Chondrocyte (in vitro differentiated cells): ENCODE measurements at regions not wholly inside any gene's neighbourhood (a gene's known extent, or its start where the extent isn't known, plus 50 kb on each side); places are given as distances from the start of the nearest gene placed in this dataset.

ENCODE experiments used
- DNase-seq: peaks from one replicate; pipeline ENCODE4 v3.0.0; 2021; ENCODE audit warnings: mixed read lengths, low spot score
- H3K27ac Mint-ChIP-seq: one replicate; pipeline ENCODE4 v1.8.0; 2021; ENCODE audit warnings: mild to moderate bottlenecking, moderate library complexity, mixed read lengths; ENCODE audit not compliant: unreplicated experiment
- H3K27me3 Mint-ChIP-seq: 2 replicates; pipeline ENCODE4 v1.8.0; 2021; ENCODE audit warnings: low read depth, mixed read lengths
- H3K36me3 Mint-ChIP-seq: 2 replicates; pipeline ENCODE4 v1.8.0; 2021; ENCODE audit warnings: low read depth, mixed read lengths
- H3K4me1 Mint-ChIP-seq: 2 replicates; pipeline ENCODE4 v1.8.0; 2021; ENCODE audit warnings: low read depth, mild to moderate bottlenecking, mixed read lengths
- H3K4me3 Mint-ChIP-seq: one replicate; pipeline ENCODE4 v1.8.0; 2021; ENCODE audit warnings: mild to moderate bottlenecking, moderate library complexity, mixed read lengths; ENCODE audit not compliant: unreplicated experiment
- H3K9me3 Mint-ChIP-seq: 2 replicates; pipeline ENCODE4 v1.8.0; 2021; ENCODE audit warnings: low read depth, mixed read lengths
- CTCF ChIP-seq: fragments of 200-600 bp; sonication (generic); IDR thresholded peaks from 2 replicates; pipeline ENCODE4 v1.5.0; 2021; ENCODE audit warnings: antibody characterized with exemption, mild to moderate bottlenecking, moderate library complexity

GRCh38 chr12:77228376-77228775, 163.0 kb upstream of the E2F7 start:
- no peak overlapping the region for H3K4me3 Mint-ChIP-seq
- H3K27me3 Mint-ChIP-seq = peaks cover 12% of the 10 kb centered on the region
- DNase-seq = no peak
- no peaks in the 10 kb centered on the region for H3K36me3 Mint-ChIP-seq
- TF ChIP-seq CTCF = no peak
- no peaks in the 10 kb centered on the region for H3K9me3 Mint-ChIP-seq
- no peak overlapping the region for H3K27ac Mint-ChIP-seq
- H3K4me1 Mint-ChIP-seq = peaks cover 5% of the 10 kb centered on the region

GRCh38 chr12:77226368-77226767, 161.0 kb upstream of the E2F7 start:
- Mint-ChIP-seq H3K4me1 (peaks cover 5% of the 10 kb centered on the region), H3K36me3 (no peaks in the 10 kb centered on the region), H3K27ac (no peak overlapping the region), H3K27me3 (peaks cover 9% of the 10 kb centered on the region), H3K9me3 (no peaks in the 10 kb centered on the region), H3K4me3 (no peak overlapping the region)
- DNase-seq = no peak
- no peak for TF ChIP-seq CTCF

GRCh38 chr12:77225373-77225772, 160.0 kb upstream of the E2F7 start:
- no peak for DNase-seq
- no peaks in the 10 kb centered on the region for H3K9me3 Mint-ChIP-seq
- H3K27ac Mint-ChIP-seq = no peak overlapping the region
- H3K4me1 Mint-ChIP-seq = peaks cover 5% of the 10 kb centered on the region
- H3K4me3 Mint-ChIP-seq = no peak overlapping the region
- no peak for TF ChIP-seq CTCF
- peaks cover 11% of the 10 kb centered on the region for H3K27me3 Mint-ChIP-seq
- no peaks in the 10 kb centered on the region for H3K36me3 Mint-ChIP-seq

GRCh38 chr12:77224346-77224745, 159.0 kb upstream of the E2F7 start:
- H3K9me3 Mint-ChIP-seq = no peaks in the 10 kb centered on the region
- no peak for TF ChIP-seq CTCF
- H3K36me3 Mint-ChIP-seq = no peaks in the 10 kb centered on the region
- no peak for DNase-seq
- H3K4me3 Mint-ChIP-seq = no peak overlapping the region
- no peak overlapping the region for H3K27ac Mint-ChIP-seq
- H3K27me3 Mint-ChIP-seq = peaks cover 11% of the 10 kb centered on the region
- no peaks in the 10 kb centered on the region for H3K4me1 Mint-ChIP-seq

- DNase-seq = no peak
- no peak for TF ChIP-seq CTCF
- Mint-ChIP-seq H3K36me3 (no peaks in the 10 kb centered on the region), H3K9me3 (no peaks in the 10 kb centered on the region), H3K27ac (no peak overlapping the region), H3K4me3 (no peak overlapping the region), H3K27me3 (peaks cover 8% of the 10 kb centered on the region), H3K4me1 (no peaks in the 10 kb centered on the region)
Observed at GRCh38 chr12:77222336-77222735, 157.0 kb upstream of the E2F7 start.
